ENCODE measurements at regions not wholly inside any gene's neighbourhood (a gene's known extent, or its start where the extent isn't known, plus 50 kb on each side); places are given as distances from the start of the nearest gene placed in this dataset.
"Not testable (repeated sequence)": the region's sequence is repeated elsewhere in the genome, so short reads cannot be mapped to it uniquely, and the experiment has no call there.

- no peaks in the 10 kb centered on the region for H3K36me3 ChIP-seq (ENCODE audit: insufficient read depth, low read length)
- POLR2A ChIA-PET: no interaction called here
These were observed 714.0 kb downstream of the SEMA5A start for GRCh38 chr5:8831854-8832253.

DNA sequence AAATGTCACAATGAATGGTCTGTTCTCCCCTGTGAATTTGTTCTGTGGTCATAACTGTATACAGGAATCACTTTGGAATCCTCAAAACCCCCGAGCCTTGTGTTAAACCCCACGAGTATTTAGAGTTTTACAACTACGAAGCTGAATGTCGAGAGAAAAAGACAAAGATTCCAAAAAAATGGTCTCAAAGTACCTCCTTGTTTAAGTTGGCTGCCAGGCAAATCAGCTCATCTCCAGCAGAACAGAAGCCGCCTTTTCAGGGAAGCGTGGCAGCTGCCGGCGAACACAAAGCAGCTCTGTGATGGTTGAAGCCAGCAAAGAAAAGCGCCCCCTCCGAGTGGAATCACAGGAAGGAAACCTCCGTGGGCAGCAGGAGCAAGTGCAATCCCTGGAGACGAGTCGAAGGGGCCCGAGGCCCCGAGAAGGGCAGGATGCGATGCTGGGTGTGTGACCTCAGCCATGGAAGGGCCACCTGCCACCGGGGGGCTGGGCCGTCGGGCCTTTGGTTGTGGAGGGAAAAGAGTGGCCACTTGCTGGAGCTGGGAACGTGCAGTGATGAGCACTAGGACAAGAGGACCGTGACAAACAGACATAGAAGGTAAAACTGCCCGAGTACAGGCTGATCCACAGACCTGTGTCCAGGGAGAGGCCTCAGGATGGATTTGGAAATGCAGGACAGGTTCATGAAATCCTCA lies 706.4 kb downstream of the SEMA5A start:
- Histone ChIP-seq H3K9me3 (ENCODE audit: low read length) (no peaks in the 10 kb centered on the region), H3K79me2 (ENCODE audit: insufficient read depth, low read depth, low read length) (no peaks in the 10 kb centered on the region), H4K20me1 (ENCODE audit: insufficient read depth, low read length) (no peaks in the 10 kb centered on the region), H2AFZ (ENCODE audit: low read length) (no peak overlapping the region), H3K4me2 (ENCODE audit: low read length) (no peak overlapping the region), H3K9me2 (ENCODE audit: insufficient read depth, low read length) (no peaks in the 10 kb centered on the region), H3K4me1 (ENCODE audit: insufficient read depth, low read length, poor library complexity, severe bottlenecking) (no peaks in the 10 kb centered on the region), H3K27ac (ENCODE audit: low read depth, low read length, poor library complexity, severe bottlenecking) (no peak overlapping the region), H3K36me3 (ENCODE audit: insufficient read depth, low read length) (no peaks in the 10 kb centered on the region), H3K4me3 (ENCODE audit: low read depth, low read length, poor library complexity, severe bottlenecking) (no peak overlapping the region)
- ChIA-PET CTCF (ENCODE audit: unreplicated experiment) (no interaction called here), POLR2A (no interaction called here)
- BruUV-seq (replicated peaks): no TSS peak
- TF ChIP-seq, protein P1, sequence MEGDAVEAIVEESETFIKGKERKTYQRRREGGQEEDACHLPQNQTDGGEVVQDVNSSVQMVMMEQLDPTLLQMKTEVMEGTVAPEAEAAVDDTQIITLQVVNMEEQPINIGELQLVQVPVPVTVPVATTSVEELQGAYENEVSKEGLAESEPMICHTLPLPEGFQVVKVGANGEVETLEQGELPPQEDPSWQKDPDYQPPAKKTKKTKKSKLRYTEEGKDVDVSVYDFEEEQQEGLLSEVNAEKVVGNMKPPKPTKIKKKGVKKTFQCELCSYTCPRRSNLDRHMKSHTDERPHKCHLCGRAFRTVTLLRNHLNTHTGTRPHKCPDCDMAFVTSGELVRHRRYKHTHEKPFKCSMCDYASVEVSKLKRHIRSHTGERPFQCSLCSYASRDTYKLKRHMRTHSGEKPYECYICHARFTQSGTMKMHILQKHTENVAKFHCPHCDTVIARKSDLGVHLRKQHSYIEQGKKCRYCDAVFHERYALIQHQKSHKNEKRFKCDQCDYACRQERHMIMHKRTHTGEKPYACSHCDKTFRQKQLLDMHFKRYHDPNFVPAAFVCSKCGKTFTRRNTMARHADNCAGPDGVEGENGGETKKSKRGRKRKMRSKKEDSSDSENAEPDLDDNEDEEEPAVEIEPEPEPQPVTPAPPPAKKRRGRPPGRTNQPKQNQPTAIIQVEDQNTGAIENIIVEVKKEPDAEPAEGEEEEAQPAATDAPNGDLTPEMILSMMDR (conservative IDR thresholded peaks at IDR 0.05; ENCODE audit: low read length): no peak
- no peak for TF ChIP-seq EZH2phosphoT487 (IDR thresholded peaks at IDR 0.05; ENCODE audit: borderline replicate concordance, low read depth, low read length)
- intact Hi-C loops (cut with micrococcal nuclease; ENCODE audit: unreplicated experiment): no loop called here
- DNase-seq (ENCODE audit: low spot score): no peak

More at GRCh38 chr5:8831854-8832253, 714.0 kb downstream of the SEMA5A start:
- no peak for DNase-seq (ENCODE audit: low spot score)
- TF ChIP-seq, protein P1 (conservative IDR thresholded peaks at IDR 0.05; ENCODE audit: low read length): no peak
- TF ChIP-seq EZH2phosphoT487 (IDR thresholded peaks at IDR 0.05; ENCODE audit: borderline replicate concordance, low read depth, low read length): no peak
- intact Hi-C loops (cut with micrococcal nuclease; ENCODE audit: unreplicated experiment): no loop called here
- Histone ChIP-seq H3K9me2 (ENCODE audit: insufficient read depth, low read length) (no peaks in the 10 kb centered on the region), H3K4me2 (ENCODE audit: low read length) (no peak overlapping the region), H3K4me3 (ENCODE audit: low read depth, low read length, poor library complexity, severe bottlenecking) (no peak overlapping the region), H3K79me2 (ENCODE audit: insufficient read depth, low read depth, low read length) (no peaks in the 10 kb centered on the region), H4K20me1 (ENCODE audit: insufficient read depth, low read length) (no peaks in the 10 kb centered on the region), H3K4me1 (ENCODE audit: insufficient read depth, low read length, poor library complexity, severe bottlenecking) (no peaks in the 10 kb centered on the region), H2AFZ (ENCODE audit: low read length) (no peak overlapping the region), H3K9me3 (ENCODE audit: low read length) (no peaks in the 10 kb centered on the region), H3K27ac (ENCODE audit: low read depth, low read length, poor library complexity, severe bottlenecking) (no peak overlapping the region)
- CTCF ChIA-PET (ENCODE audit: unreplicated experiment): no interaction called here
- no TSS peak for BruUV-seq (replicated peaks)

- Histone ChIP-seq H3K36me3 (ENCODE audit: insufficient read depth, low read length) (no peaks in the 10 kb centered on the region), H3K9me3 (ENCODE audit: low read length) (no peaks in the 10 kb centered on the region), H3K27ac (ENCODE audit: low read depth, low read length, poor library complexity, severe bottlenecking) (no peak overlapping the region), H3K4me1 (ENCODE audit: insufficient read depth, low read length, poor library complexity, severe bottlenecking) (no peaks in the 10 kb centered on the region), H2AFZ (ENCODE audit: low read length) (no peak overlapping the region), H3K79me2 (ENCODE audit: insufficient read depth, low read depth, low read length) (no peaks in the 10 kb centered on the region), H3K4me3 (ENCODE audit: low read depth, low read length, poor library complexity, severe bottlenecking) (no peak overlapping the region), H4K20me1 (ENCODE audit: insufficient read depth, low read length) (no peaks in the 10 kb centered on the region), H3K9me2 (ENCODE audit: insufficient read depth, low read length) (no peaks in the 10 kb centered on the region), H3K4me2 (ENCODE audit: low read length) (no peak overlapping the region)
- intact Hi-C loops (cut with micrococcal nuclease; ENCODE audit: unreplicated experiment): no loop called here
- POLR2A ChIA-PET: interaction anchor here (0.6 kb wide), 1 partner anchor 10 kb away, joined by 3 read pairs; no protein-coding TSS in a partner anchor
- TF ChIP-seq, protein P1 (conservative IDR thresholded peaks at IDR 0.05; ENCODE audit: low read length): no peak
- no peak for TF ChIP-seq EZH2phosphoT487 (IDR thresholded peaks at IDR 0.05; ENCODE audit: borderline replicate concordance, low read depth, low read length)
- CTCF ChIA-PET (ENCODE audit: unreplicated experiment): no interaction called here
- BruUV-seq (replicated peaks): no TSS peak
- DNase-seq (ENCODE audit: low spot score): no peak
These were observed 705.6 kb downstream of the SEMA5A start for GRCh38 chr5:8840237-8840636.

GRCh38 chr5:8840746-8841145 lies 705.1 kb downstream of the SEMA5A start:
- H4K20me1 ChIP-seq (ENCODE audit: insufficient read depth, low read length); H3K9me3 ChIP-seq (ENCODE audit: low read length); H3K4me1 ChIP-seq (ENCODE audit: insufficient read depth, low read length, poor library complexity, severe bottlenecking); H3K4me2 ChIP-seq (ENCODE audit: low read length); CTCF ChIA-PET (ENCODE audit: unreplicated experiment); H3K36me3 ChIP-seq (ENCODE audit: insufficient read depth, low read length); intact Hi-C loops (cut with micrococcal nuclease; ENCODE audit: unreplicated experiment); H3K4me3 ChIP-seq (ENCODE audit: low read depth, low read length, poor library complexity, severe bottlenecking); H3K79me2 ChIP-seq (ENCODE audit: insufficient read depth, low read depth, low read length); H3K9me2 ChIP-seq (ENCODE audit: insufficient read depth, low read length); H2AFZ ChIP-seq (ENCODE audit: low read length); BruUV-seq (replicated peaks); DNase-seq (ENCODE audit: low spot score); H3K27ac ChIP-seq (ENCODE audit: low read depth, low read length, poor library complexity, severe bottlenecking): not testable (repeated sequence)
- POLR2A ChIA-PET: interaction anchor here (0.6 to 0.7 kb wide), 2 partner anchors 10 to 31 kb away, joined by 3 to 4 read pairs; no protein-coding TSS in a partner anchor
